GM21576 (cell line): ENCODE measurements at regions not wholly inside any gene's neighbourhood (a gene's known extent, or its start where the extent isn't known, plus 50 kb on each side); places are given as distances from the start of the nearest gene placed in this dataset.

ENCODE experiments used
- ATAC-seq: cut with Tn5 transposase; IDR thresholded peaks from one replicate; pipeline ENCODE4 v1.9.1; 2021; ENCODE audit warnings: mild to moderate bottlenecking, moderate library complexity; ENCODE audit not compliant: unreplicated experiment

DNA sequence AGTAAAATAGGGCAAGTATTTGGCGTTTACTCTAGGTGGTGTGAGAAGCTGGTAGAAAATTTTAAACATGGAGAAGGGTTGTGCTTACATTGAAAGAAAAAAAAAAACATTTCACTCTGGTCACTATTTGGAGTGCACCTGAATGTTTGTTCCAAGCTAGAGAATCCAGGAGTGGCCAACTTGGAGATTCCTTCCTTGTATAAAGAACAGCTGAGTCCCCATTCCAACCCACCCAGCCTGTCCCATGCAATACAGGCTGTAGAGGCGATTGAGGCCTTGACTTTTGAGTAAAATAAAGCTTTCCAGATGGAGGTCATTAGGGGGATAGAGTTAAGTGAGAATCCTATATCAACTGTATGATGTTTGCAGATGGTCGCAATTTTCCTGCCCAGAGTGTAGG, 203.8 kb upstream of the SYT4 start:
- ATAC-seq, result no peak

DNA sequence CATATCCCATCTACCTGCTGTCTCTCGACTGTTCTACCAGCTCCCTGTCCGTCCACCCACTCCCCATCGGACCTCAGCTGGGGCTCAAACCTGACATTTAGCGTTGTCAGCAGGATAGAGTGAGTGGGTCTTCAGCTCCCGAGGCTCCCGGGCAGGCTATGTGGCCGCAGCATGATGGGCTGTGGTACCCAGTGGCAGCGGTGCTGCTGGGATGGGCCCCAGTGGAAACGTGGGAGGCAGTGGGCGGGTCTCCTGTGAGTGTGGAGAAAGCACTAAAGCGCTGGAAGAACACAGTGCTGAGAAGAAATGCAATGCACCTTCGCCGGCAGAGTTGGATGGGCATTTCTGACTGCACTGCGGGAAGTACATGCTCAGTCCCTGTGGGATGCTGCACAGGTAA, 204.8 kb upstream of the SYT4 start:
- no peak for ATAC-seq

DNA sequence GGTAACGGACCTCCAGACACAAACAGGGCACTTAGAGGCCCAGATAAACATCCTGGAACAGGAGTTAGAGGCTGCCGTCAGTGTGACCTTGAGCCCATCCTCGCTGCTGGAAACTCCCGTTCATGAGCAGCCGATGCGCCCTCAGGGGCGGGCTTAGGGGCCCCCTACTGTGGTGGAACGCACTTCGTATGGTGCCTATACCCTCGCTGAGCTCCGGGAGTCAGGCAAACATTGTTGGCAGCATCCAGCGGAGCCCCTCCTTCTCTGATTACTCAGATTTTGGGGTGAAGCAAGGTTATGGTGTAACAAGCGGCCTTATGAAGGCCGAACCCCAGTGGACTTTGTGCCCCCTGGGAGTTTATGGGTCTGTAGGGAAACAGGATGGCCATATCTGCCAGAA, 205.3 kb upstream of the SYT4 start:
- no peak for ATAC-seq

DNA sequence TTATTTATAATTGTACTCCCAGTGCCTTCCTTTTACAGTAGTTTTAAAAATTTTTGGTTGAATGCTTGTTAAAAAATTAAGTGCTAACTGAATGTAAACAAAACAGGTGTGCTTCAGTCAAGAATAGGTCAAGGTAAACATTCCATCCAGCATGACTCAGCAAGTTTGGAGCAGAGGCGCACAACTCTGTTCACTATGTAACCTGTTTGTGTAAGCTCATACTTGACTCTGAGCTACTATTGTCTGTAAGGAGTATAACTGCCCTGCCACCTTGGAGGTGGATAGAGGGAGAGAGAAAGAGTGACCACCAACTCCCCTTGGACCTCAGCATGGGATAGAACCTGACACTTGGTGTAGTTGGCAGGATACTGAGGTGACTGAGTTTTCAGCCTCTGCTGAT, 207.4 kb upstream of the SYT4 start:
- ATAC-seq, result no peak

DNA sequence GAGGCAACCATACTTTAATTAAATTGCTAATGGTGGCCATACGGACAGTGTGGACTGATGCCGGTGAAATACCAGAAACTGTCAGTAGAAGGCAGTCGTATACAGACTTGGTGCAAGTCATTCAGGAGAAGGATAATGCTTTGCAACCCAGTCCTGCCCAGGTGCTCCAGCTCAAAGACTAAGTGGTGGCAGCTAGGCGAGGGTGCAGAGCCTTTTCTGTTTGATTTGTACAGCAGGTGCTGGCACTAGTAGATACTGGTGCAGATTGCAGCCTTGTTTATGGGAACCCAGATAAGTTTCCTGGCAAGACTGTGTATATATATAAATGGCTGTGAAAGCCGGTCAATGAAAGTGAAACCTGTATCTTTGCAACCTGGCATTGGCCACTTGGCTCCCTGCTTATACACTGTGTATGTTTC, 208.3 kb upstream of the SYT4 start:
- ATAC-seq, result no peak

DNA sequence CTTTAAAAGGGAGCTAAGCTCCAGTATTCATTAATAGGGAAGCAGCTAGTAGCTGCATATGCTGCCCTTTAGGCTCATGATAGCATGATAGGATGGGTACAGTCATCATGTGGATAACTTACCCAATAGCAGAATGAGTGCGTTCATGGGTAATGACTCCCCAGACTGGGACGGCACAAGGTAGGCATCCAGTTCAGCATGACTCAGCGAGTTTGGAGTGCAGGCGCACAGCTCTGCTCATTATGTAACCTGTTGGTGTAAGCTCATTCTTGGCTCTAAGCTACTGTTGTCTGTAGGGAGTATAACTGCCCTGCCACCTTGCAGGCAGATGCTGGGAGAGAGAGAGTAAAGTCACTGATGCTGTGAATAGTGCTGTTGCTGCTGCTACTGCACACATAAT, 209.2 kb upstream of the SYT4 start:
- no peak for ATAC-seq

DNA sequence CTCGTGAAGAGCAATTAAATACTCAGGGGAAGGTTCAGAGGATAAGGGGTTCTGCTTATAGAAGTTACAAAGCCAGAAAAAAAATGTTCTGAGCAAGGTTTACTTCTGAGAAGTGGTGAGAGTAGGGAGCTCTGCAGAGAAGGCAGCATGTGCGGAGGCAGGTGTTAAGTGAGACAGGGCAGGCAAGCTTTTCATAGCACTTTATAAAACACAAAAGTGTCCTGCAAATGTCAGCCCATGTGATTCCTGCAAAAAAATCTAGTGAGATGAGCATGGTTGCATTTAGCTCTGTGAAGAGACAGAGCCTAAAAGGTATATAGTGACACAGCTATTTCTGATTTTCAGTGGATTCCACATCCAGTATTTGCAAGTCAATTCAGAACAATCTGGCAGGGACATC, 223.8 kb upstream of the SYT4 start:
- ATAC-seq, result no peak

DNA sequence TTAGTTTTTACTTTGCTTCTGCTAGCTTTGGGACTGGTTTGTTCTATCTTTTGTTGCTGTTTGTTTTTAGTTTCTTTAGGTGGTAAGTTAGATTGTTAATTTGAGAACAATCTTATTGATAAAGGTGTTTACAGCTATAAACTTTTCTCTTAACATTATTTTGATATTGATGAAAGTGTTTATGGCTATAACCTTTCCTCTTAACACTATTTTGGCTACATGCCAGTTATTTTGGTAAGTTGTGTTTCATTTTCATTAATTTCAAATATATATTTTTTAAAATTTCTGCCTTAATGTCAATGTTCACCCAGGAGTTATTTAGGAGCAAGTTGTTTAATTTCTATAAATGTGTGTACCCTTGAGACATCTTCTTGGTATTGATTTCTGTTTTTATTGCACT, 229.6 kb upstream of the SYT4 start:
- ATAC-seq, result no peak

DNA sequence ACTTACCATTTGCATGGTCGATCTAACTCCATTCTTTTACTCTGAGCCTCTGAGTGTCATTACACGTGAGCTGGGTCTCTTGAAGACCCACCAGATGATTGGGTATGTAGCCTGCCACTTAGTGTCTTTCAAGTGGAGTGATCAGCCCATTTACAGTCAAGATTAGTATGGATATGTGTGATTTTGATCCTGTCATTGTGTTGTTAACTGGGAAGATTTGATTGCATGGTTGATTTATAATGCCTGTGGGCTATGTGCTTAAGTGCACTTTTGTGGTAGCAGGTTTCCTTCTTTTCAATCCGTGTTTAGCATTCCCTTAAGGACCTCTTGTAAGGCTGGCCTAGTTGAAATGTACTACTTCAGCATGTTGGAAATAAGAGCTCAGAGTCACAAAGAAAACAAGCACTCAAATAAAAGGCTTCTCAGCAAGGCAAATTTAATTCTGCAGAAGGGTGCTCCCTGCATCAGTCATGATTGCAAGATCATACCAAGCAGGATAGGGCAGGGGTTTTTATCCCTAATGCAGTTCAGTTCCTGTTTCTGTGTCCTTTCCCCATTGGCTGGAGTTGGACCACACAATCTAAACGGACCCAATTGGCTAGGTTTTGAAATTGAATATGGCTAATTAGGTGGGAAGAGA, 230.7 kb upstream of the SYT4 start:
- no peak for ATAC-seq

DNA sequence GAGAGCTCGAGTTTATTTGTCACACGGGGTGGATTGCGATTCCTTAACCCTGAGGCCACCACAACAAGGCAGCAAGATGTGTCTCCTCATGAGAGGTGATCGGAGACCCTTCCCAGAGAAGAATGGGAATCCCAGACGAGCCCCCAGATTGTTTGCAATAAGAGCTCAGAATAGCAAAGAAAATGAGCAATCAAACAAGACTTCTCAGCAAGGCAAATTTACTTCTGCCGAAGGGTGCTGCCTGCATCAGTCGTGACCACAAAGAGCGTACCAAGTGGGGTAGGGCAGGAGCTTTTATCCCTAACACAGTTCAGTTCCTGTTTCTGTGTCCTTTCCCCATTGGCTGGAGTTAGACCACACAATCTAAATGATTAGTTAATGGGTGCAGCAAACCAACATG, 237.5 kb upstream of the SYT4 start:
- no peak for ATAC-seq

DNA sequence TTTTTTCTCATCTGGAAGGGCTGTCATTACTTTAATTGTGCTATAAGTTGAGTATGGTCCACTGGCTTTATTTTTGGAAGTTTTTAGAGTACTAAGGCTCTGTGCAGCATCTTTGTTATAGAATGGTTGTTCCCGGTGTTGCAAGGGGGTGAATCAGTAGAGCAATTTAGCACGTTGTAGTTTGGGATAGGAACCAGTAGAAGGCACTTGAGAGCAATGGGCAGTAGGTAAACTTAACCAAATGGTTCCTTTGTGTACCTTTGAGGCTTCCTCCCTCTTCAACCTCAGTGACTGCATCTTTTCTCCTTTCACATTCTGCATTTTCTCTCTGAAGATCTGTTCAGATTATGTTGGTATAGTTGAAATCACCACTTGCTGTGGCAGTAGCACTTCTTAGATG, 238.2 kb upstream of the SYT4 start:
- no peak for ATAC-seq

DNA sequence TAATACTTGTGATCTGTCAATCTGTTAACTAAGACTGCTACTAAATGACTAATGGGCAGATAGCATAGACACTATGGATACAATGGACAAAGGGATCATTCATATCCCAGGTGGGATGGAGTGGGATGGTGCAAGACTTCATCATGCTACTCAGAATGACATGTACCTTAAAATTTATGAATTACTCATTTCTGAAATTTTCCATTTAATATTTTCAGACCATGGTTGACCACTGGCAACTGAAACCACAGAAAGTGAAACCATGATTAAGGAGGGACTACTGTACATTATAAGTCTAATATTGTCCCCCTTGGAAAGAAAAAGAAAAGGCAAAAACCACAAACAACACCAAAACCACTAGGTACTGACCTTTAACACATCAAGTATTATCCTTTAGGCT, 247.0 kb upstream of the SYT4 start:
- ATAC-seq, result no peak

DNA sequence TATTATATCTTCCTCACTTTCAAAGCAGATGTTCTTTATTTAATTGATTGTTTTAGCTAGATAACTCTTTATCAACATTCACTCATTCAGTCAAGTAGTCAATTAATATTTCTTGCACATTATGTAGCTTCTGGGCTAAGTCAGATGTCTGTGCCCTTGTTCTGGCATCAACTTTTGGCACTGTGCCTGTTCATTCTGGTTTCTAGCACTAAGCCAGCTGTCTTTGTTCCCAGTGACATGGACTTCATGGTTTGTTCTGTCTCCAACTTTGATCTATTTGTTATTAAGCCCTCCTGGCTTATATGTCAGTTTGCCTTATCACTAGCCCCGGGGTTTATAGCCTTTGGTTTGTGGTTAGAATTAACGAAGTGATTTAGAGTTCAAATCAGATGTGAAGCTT, 247.9 kb upstream of the SYT4 start:
- no peak for ATAC-seq

DNA sequence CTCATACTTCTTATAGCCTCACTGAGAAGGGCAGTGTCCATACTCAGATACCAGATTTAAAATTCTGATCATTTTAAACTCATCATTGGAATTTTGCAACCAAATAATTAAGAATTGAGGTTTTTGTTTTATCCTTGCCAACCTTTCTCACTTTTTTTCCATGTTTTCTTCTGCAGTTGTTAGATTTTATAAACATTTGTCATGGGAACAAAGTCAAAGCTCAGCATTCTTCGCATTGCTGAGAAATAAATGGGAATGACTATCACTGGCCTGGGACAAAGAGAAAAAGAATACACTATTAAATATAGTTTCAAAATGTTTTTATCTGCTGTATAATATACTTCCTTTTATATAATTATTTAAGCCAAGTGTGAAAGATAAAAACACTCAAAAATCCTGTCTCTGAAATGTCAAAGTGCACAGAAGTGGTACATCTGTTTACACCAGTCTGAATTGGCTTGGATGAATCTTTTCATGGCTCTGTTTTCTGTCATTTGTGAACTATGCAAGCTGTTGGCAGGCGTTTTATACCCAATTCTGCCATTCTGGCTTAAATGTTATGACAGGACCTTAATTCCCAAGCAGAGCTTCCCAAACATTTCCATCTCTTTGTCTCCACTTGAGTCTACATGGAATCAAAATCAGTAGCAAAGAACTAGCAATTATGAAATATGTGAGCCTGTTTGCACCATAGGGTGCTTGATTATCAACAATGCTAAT, 249.3 kb upstream of the SYT4 start:
- ATAC-seq, result no peak

DNA sequence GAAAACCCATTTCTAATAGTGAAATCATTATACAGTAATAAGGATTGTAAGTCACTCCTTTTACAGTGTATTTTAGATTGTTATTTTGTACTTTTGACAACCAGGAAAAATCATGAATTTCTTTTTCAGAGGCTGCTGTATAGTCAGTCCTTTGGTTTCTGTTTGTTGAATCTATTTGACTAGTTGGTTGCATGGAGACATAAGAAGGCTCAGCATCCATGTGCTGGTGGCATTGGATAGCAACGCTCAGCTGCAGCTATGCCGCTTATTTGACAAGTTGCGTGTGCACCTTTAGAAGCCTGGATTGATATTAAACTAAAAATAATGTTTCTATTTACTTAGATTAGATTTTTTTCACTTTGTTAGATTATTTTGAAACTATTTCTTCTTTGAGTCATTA, 254.1 kb upstream of the SYT4 start:
- no peak for ATAC-seq

DNA sequence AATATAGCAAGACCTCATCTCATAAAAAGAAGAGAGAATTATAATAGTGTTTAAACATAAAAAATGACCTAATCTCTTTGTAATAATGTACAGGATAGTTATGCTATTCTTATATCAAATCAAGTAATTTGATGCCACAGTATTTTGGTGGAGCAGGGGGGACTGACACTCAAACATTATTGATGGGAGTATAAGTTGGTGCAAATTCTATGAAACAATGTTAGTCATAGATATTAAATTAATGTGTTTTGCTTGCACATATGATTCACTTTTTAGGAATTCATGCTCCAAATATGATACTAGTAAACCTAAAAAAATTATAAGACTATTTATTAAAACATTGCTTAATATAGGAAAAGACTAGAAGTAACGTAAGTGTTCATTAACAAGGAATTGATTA, 256.1 kb upstream of the SYT4 start:
- ATAC-seq, result no peak

DNA sequence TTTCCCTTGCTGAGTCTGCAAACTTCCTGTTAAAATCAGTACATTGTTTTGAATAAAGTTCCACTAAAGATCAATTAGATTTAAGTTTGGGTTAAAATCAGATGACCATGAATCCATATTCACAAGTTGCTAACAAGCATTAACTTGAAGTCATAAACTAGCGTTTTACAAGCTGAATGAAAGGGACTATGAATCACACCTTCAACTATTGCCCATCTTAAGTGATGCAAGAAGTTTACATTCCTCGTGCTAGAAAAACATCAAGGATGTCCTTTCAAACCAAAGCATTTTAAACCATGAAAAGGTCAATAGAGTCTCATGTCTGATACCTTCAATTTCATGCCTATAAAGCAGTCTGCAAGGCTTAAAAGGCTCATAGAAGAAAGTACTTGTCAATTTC, 257.2 kb upstream of the SYT4 start:
- ATAC-seq, result no peak

DNA sequence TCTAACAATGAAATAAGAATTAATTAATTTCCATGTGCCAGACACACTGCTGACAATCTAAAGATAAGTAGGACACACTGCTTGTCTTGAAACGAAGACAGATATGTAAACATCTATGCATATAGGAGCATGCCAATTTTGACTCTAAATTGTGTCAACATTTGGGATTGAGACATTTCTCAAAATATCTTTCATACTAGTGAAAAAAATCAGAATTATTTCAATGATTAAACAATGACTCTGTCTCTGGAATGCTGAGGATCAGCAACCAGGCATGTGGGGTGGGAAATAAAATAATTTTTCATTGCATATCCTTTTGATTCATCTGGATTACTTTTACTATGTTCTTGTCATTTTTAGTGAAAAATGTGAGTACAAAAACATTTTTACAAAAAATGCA, 262.6 kb upstream of the SYT4 start:
- ATAC-seq, result no peak

DNA sequence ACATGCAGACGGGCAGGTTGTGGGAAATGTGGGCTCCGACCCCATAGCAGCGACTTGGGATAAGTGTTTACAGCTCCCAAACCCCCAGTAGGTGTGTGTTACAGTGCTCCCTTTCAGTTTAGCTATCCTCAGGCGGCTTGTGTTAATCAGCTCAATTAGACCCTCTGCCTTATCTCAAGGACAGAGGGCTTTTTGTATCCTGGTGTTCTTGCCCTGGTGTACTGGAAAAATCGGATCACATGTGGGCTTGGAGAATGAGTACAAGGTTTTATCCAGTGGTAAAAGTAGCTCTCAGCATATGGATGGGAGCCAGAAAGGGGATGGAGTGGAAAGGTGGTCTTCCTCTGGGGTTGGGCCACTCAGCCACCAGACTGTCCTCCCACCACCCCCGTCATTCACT, 264.7 kb upstream of the SYT4 start:
- ATAC-seq, result no peak

DNA sequence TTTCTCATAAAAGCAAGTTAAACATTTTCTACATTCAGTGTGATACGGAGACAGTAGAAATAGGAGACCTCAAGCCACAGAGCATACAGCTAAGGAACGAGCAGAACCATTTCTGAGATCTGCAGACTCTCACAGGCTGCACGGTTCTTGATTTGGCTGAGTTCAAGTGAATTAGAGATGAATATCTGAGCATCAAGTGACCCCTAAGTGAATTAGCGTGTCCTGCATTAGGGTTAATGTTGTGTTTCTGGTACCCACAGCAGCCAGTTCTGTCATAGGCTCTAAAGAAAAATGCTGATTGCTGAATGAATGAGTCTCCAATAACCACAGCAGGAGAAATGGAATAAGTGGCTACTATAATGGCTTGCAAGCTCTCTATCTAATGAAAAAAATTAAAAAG, 265.9 kb upstream of the SYT4 start:
- ATAC-seq, result no peak

DNA sequence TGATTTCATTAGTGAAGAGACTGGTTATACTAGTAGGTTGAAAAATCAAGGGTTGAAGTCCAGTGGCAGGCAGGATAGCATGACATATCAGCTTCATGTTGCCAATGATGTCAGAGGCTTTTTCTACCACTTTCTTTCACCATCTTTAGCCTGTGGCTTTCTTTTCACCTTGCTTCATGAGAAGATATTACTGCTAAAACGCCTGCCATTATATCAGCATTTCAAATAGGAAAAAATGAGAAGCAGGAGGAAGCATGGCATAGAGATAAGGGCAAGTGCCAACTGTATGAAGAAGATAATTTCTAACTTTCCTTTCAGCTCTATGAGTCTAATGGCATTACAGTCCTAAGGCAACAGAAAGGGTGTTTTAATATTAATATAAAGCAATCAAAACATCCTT, 270.2 kb upstream of the SYT4 start:
- no peak for ATAC-seq

DNA sequence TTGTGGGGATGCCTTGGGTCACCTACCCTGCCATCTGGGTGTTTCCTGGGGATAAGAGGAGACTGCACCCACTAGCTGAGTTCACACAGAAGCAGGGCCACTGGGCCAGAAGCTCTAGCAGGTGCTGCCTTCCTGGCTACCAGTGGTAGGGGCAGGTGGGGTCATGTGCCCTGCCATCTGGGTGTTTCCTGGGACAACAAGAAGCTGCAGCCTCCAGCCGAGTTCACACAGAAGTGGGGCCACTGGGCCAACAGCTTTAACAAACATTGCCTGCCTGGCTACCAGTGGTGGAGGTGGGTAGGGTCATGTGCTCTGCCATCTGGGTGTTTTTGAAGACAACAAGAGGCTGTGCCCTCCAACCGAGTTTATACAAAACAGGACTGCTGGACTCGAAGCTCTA, 282.2 kb upstream of the SYT4 start:
- ATAC-seq, result no peak

DNA sequence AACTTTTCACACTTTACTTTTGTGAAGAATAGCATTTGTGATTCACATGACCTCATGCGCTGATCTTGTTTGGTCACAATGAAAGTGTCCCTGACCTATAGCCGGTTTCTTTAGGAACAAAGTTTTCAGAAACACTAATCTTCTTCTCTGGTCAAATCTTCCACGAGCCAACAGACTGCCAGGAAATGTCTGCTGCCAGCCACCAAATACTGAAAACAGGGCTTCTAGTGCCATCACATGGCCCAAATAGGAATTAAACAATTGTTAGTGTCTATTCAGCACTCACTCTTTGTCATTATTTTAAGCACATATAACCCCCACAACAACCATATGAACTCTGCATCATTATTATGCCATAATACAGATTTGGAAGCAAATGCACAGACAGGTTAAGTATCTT, 286.5 kb upstream of the SYT4 start:
- ATAC-seq, result peak; percentile 53
